ENCODE measurements at regions not wholly inside any gene's neighbourhood (a gene's known extent, or its start where the extent isn't known, plus 50 kb on each side); places are given as distances from the start of the nearest gene placed in this dataset.

GRCh38 chr17:14498812-14499211, 197.9 kb downstream of the HS3ST3B1 start (continued):
- TF ChIP-seq STAT6 (CRISPR knock-in tag; conservative IDR thresholded peaks at IDR 0.05; ENCODE audit: low read depth), result no peak
- TF ChIP-seq OVOL2 (CRISPR knock-in tag; IDR thresholded peaks at IDR 0.05; ENCODE audit: borderline replicate concordance), result no peak

GRCh38 chr17:14494161-14494560, 193.3 kb downstream of the HS3ST3B1 start:
- CTCF ChIA-PET, result no interaction called here
- H3K4me3 Mint-ChIP-seq, result no peak overlapping the region
- no peak for ATAC-seq
- no peak for DNase-seq (ENCODE audit: low spot score)
- H3K27ac Mint-ChIP-seq, result no peak overlapping the region
- POLR2A ChIA-PET, result no interaction called here
- TF ChIP-seq ZNF263 (CRISPR knock-in tag; IDR thresholded peaks at IDR 0.05; ENCODE audit: low read depth) (no peak), NFATC4 (CRISPR knock-in tag; IDR thresholded peaks at IDR 0.05) (no peak), ZNF232 (CRISPR knock-in tag; IDR thresholded peaks at IDR 0.05) (no peak), SMAD3 (CRISPR knock-in tag; IDR thresholded peaks at IDR 0.05; ENCODE audit: borderline replicate concordance) (no peak), RELA (CRISPR knock-in tag; IDR thresholded peaks at IDR 0.05; ENCODE audit: borderline replicate concordance) (no peak), ZNF512 (CRISPR knock-in tag; IDR thresholded peaks at IDR 0.05; ENCODE audit: borderline replicate concordance) (no peak), ZSCAN18 (CRISPR knock-in tag; IDR thresholded peaks at IDR 0.05) (no peak), E2F1 (CRISPR knock-in tag; IDR thresholded peaks at IDR 0.05) (no peak), MXD4 (CRISPR knock-in tag; IDR thresholded peaks at IDR 0.05; ENCODE audit: borderline replicate concordance) (no peak)
- no peaks in the 10 kb centered on the region for H3K36me3 Mint-ChIP-seq
- H3K9me3 Mint-ChIP-seq, result peaks cover 12% of the 10 kb centered on the region
- no peaks in the 10 kb centered on the region for H3K27me3 Mint-ChIP-seq (ENCODE audit: low read depth)
- 0 out of 2 replicates have a peak, but pooled peaks cover 3% of the 10 kb centered on the region for H3K4me1 Mint-ChIP-seq

- POLR2A ChIA-PET, result interaction anchor here (0.7 kb wide), 1 partner anchor 188 kb away, joined by 3 read pairs; no protein-coding TSS in a partner anchor
- ATAC-seq (no peak), DNase-seq (ENCODE audit: low spot score) (no peak)
- no peak overlapping the region for H3K4me3 Mint-ChIP-seq
- TF ChIP-seq E2F1 (CRISPR knock-in tag; IDR thresholded peaks at IDR 0.05) (no peak), JAZF1 (CRISPR knock-in tag; IDR thresholded peaks at IDR 0.05) (no peak), JUN (CRISPR knock-in tag; IDR thresholded peaks at IDR 0.05) (no peak), CREB1 (CRISPR knock-in tag; IDR thresholded peaks at IDR 0.05) (no peak), NR1H2 (CRISPR knock-in tag; IDR thresholded peaks at IDR 0.05) (no peak), PREB (CRISPR knock-in tag; IDR thresholded peaks at IDR 0.05; ENCODE audit: borderline replicate concordance) (no peak), ZNF416 (CRISPR knock-in tag; IDR thresholded peaks at IDR 0.05) (no peak), ZNF263 (CRISPR knock-in tag; IDR thresholded peaks at IDR 0.05; ENCODE audit: low read depth) (no peak)
- H3K9me3 Mint-ChIP-seq, result peaks cover 6% of the 10 kb centered on the region; the same call in 1 of the 2 replicates
- H3K4me1 Mint-ChIP-seq, result peaks cover 2% of the 10 kb centered on the region
- no peaks in the 10 kb centered on the region for H3K27me3 Mint-ChIP-seq (ENCODE audit: low read depth)
- H3K27ac Mint-ChIP-seq, result no peak overlapping the region
- CTCF ChIA-PET, result no interaction called here
- H3K36me3 Mint-ChIP-seq, result no peaks in the 10 kb centered on the region
Observed at GRCh38 chr17:14489986-14490385, 189.1 kb downstream of the HS3ST3B1 start.

Data from WTC11 (cell line).